HG03175 (cell line): ENCODE measurements at regions not wholly inside any gene's neighbourhood (a gene's known extent, or its start where the extent isn't known, plus 50 kb on each side); places are given as distances from the start of the nearest gene placed in this dataset.

Source experiments
- ATAC-seq: cut with Tn5 transposase; IDR thresholded peaks from one replicate; pipeline ENCODE4 v1.9.1; 2021; ENCODE audit warnings: mild to moderate bottlenecking, moderate library complexity; ENCODE audit not compliant: unreplicated experiment

DNA sequence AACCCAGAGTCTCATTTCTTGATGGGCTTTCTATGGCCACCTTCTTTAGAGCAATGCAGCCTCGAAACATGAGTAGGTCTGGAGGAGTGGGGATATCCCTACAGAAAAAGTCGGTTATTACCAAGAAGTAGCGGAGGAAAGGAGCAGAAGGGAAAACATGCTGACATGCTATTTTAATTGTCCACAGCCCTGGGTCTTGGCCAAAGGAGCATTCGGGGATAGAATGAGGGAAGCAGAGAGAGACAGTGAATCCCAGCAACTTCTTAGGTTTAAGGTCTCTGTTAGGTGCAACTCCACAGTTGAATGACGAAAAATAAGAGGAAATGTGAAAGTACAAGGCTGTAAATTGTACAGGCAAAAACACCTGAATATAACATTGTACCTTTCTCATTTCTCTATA is 506.7 kb upstream of the CDH18 start:
- ATAC-seq: no peak

DNA sequence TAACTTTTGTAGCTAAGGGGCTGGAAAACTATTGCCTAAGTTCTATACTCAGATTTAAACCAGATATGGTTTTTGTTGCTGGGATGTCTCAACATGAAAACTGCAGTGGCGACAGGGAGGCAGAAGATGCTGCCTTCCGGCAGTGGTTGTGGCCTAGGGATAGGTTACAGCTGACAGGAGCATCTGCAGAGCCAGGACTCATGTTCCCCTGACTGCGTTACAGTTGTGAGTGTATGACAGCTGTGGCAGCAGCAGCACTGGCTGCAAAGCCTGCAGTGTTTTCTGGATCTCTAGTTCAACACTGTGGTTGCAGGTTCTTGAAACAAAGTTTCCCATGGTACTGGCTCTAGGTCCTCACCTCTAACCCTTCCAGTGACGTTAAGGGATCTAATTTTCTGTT is 498.8 kb upstream of the CDH18 start:
- ATAC-seq: no peak

DNA sequence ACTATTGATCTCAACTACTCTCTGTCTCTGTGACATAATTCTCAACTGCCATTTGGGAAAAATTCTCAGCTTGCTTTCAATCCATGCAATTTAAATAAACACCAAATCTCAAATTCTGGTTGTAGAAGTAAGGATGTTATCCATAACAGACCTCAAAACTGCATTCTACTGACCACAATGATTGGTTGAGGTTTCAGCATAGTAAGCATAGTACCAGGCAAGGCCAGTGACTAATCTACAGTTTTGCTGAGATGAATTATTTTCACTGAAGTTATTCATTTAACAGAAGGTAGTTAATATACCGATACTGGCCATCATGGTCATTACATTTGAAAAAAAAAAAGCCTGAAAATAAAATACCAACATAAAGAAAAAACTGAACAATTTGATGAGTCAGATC is 488.0 kb upstream of the CDH18 start:
- no peak for ATAC-seq

DNA sequence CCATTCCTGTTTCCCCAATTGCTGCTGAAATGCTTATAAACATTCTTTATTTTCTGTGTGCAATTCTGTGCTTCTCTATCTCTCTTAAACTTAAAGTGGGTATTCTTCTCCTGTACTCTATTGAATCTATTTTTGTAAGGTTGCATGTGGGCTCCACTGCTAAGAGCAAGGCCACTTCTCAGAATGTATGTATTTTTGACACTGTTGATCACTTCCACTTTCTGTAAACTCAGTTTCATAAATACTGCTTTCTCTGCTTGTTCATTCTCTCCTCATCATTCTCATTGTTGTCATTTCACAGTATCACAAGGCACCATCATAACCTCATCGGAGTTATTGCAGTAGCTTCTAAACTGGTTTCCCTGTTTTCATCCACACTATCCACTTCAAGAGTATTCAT is 483.0 kb upstream of the CDH18 start:
- no peak for ATAC-seq

DNA sequence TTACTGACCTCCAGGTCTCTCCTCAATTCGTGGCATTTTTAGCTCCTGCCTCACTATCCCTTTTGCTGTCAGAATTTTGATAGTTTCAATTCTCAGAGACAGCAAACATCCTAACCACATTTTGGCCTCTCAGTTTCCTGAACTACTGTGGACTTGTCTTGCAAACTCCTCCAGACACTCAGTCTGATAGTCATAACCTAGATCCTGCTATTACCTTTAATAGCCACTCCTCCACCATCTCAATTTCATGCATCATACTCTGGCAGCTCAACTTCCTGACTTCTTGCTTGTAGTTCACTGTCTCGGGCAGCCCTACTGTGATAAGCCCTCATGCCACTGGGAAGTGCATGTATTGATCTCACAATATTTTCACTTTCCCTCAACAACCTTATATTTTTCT is 481.8 kb upstream of the CDH18 start:
- ATAC-seq: no peak

DNA sequence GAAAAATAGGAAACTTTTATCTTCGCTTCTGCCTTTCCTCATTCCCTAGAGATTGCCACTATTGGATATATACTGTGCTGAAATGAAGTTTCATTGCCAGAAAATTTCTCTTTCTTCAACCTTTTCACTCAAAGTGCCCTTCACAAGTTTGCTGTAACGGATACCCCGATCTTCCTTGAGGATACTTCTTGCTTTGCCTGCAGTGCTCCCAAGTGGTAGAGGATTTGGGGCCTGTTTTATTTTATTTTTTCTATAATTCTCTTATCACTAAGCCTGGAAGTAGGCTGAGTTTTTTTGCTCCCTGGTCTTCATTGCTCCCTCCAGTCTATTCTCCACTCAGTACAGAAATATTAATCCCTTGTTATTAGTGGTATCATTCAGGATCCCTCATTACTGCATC is 481.4 kb upstream of the CDH18 start:
- ATAC-seq: no peak

DNA sequence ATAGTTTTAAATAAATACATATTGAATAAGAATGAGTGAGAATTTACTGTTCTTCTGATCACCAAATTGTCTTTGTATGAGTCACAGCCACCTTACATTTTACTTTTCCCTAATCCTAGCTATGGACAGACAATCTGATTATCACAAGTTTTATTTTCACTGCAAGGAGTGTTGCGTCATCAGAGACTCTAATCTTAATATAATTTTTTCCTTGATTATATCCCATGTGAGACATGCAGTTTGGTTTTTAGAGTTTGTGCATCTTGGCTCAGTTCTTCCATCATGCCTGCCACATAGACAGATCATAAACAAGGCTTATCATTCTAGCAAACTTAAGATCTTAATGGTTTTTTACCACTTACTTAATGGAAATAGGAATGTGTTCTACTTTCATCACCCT is 478.5 kb upstream of the CDH18 start:
- no peak for ATAC-seq

DNA sequence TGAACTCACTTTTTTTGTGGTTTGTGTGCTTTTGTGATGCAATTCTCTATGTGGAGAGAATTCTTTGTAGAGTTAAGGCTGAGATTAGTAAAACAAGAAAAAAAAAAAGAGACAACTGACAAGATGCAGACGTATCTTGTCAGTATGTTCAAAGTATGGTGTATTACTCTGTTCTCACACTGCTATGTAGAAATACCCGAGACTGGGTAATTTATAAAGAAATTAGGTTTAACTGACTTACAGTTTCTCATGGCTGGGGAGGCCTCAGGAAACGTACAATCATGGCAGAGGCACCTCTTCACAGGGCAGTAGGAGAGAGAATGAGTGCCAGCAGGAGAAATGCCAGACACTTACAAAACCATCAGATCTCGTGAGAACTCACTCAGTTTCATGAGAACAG is 475.2 kb upstream of the CDH18 start:
- no peak for ATAC-seq

DNA sequence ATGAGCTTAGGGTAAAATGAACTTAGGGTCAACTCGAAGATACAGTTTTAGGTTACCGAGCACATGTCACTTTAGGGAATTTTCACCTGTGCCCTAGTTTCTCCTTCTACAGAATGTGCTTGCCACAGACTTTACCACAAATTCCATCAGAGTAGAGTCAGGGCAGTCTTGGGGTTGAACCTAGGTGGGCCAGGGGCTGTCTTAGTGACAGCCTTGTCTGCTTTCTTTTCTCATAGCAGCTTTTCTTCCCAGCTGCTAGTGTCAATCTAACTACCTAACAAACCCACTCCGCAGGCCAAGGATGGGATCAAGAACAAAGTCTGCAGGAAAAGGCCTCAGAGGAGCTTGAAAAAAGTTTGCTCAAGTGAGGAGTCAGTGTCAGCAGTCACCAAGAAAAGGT is 458.1 kb upstream of the CDH18 start:
- ATAC-seq: no peak

DNA sequence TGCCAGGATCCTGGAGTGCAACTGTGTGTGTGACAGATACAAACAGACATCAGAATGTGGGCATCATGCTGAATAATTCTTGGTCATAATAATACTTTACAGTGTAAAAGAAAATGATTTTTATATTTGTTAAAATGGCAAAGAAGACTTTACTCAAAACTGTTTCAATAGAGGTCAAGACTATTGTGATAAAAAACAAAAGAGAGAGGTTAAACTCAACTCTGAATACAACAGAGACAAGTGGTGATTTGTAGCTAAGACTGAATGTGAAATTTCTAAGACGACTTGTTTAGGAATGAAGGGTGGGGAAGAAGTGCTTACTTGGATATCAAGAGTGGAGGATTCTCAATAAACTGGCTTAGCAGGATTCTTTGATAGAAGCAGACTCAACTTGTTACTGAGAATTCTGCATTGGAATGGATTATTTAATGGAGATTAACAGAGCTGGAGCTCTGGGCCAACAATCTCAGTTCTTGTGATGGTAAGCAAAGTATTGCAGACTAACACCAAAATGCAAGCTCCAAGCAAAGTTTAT is 457.4 kb upstream of the CDH18 start:
- no peak for ATAC-seq

DNA sequence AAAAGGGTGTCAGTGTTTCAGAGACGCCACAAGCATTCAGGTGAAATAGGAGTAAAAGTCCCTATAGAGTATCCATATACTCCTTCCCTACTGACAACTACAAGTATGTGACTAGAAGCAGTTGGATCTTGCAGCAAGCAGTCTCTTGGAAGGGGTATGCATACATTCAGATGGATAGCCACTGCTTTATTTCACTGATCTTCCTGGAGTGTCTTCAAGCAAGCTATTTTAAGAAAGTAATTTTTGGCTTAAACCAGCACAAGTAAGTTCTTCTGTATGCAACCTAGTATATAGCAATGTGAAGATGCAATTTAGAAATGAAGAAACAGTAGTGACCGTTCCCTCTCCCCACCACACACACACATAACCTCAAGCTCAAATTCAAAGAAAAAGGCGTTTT is 446.8 kb upstream of the CDH18 start:
- no peak for ATAC-seq

DNA sequence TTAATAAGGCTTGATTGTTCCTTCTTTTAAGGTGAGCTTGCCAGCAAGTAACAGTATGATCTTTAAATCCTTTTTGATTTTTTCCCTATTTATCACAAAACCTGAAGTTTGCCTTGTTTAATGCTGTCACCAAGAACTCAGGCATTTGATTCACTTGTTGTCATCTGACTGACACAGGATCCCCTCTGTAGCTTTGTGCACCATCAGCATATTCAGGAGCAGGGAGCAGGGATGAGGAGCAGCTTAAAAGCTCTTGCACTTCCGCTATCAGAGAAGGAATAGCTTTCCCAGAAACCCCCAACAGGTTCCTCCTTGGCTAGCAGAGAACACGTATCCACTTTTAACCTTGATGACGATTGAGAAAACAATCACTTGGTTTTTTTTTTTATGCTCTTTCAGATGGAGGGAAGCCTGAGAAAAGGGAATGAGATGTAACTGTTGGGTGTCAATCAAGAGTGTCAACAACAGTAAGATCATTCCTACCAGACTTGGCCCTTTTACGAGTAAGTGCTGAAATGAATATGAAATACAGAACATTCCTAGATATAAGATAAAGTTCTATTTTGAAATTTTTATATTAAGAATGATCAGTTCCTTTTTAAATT is 433.1 kb upstream of the CDH18 start:
- ATAC-seq: no peak
